Esophagus mucosa (tissue), 1 donor: ENCODE measurements at regions not wholly inside any gene's neighbourhood (a gene's known extent, or its start where the extent isn't known, plus 50 kb on each side); places are given as distances from the start of the nearest gene placed in this dataset.
"Not testable (repeated sequence)": the region's sequence is repeated elsewhere in the genome, so short reads cannot be mapped to it uniquely, and the experiment has no call there.

Source experiments
- ATAC-seq: fragments of 200-7000 bp; cut with Tn5 transposase; one replicate; pipeline ENCODE4 v1.9.1; 2020
- donor health status: DM: yes; HTN: yes; CAD: no.

DNA sequence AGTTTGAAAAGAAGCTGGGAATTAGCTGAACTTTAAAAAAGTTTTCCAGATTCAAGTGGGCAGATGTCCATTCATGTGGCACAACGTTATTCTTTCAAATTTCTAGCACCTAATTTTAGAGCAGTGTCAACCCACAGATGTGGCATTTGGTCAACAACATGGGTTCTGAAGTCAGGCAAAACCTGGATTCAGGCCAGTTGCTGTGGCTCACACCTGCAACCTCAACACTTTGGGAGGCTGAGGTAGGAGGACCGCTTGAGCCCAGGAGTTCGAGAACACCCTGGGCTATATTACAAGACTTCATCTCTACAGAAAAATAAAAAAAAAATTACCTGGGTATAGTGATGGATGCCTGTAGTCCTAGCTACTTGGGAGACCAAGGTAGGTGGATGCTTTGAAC, 380.2 kb upstream of the SALL1 start:
- no peak for ATAC-seq

DNA sequence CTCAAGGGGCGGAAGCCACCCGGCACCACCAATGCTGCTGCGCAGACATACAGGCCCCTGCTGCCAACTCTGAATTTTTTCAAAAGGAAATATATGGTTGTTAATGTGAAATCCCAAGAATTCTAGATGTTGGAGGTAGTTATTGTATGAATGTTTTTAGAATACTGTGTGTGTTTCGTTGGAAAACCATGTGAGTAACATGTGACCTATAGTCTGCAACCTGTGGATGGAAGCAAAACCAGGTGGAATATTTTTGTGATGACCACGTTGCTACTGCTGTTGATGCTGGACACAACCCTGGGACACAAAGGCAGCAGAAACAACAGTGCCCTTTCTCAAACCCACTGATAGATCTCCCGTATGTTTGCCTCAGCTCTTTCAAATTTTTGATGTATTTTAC, 376.3 kb upstream of the SALL1 start:
- no peak for ATAC-seq

DNA sequence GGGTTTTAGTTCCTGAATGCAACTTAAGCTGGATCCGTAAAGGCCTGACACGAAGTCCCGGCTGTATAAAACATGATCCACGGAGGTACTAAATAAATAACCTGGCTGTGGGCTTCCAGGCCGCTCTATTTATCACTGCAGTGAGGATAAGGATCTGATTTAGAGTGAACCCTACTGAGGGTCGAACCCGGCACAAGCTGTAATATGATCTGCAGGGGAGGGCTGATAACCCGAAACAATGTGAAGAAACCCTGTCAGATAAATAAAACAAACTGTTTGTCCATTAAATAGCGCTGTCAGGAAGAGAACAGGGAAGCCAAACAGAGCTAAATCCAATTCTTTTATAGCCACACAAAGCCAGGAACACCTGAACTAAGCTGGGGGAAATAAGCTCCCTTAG, 375.6 kb upstream of the SALL1 start:
- ATAC-seq: no peak

DNA sequence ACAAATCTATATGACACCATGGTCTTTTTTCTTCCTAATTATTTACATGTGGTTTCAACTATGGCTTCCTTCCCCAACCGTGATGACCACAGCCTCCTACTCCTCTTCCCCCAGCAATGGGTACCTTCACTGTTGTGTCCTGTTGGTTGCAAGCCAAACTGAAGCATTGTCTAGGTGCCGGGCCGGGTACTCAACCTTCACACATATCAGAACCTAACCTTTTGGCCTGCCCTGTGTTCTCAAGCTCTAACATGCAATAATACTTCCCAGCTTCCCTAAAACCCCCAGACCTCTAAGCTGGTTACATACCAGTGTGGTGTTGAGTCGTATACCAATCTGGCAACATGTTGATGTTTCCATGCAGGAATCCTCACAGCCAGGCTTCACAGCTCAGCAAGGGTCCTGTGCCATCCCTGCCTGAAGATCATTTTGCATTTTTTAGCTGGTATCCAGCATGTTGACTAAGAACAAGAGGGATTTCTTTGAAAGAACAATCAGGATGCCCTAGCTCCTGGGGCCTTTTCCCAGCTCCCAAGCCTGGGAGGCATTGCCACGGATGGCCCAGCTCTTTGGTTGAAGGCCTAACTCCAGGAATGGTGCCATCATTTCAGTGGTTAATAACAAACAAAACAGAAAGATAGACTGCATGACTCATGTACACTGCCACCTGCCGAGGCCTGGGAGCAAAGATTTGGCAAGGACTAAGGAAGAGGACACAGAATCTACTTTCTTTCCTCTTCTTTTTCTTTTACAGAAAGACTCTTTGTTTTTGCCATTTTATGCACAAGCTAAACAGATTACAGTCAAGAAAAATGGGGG, 373.7 kb upstream of the SALL1 start:
- no peak for ATAC-seq

DNA sequence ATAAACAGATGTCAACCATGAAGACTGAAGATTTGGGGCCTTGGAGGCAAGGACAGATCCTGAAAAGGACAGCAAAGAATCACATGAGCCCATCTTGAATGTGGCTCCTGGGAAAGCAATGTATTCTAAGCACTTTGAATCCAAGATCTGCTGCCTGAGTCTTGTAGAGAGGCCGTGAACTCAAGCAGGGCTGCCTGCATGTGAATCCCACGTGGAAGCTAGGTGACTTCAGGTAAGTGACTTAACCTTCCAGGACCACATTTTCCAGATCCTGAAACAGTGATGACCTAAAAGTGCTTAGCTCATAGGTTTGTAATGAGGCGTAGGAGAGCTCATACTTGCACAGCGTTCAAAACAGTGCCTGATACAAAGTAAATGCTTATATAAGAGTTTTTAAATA, 373.0 kb upstream of the SALL1 start:
- ATAC-seq: no peak

DNA sequence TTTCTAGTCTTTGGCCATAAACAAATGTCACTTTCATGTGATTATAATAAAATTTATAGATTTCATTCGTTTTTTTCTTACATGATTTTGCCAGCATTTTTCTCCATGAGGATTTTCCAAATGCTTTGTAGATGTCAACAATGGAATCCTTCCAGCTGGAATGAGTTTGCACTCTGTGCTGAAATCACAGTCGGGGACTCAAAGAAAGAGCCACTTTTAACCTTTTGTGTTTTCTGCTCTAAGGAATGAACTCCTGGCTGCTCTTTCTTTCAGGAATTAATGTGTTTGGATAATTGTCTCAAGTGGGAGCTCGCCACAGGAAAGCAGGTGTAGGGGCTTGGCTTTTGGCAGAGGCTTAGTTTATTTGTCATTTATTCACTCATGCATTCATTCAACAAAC, 372.3 kb upstream of the SALL1 start:
- no peak for ATAC-seq

DNA sequence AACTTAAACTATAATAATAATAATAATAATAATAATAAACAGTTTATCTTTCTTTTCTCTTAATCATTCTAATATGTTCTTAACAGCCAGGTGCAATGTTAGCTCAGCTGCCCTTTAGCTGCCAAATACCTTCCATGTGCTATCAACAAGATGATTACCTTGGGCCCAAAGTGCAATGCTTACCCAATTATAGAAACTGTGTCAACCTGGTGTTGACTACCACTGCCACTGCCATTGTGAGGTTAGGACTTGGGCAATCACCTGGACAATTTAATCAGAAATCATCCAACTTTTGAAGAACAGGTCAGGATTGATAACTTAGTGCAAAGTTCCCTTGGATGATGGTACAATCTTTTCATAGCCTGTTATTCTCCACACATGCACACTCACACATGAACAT, 371.8 kb upstream of the SALL1 start:
- no peak for ATAC-seq

DNA sequence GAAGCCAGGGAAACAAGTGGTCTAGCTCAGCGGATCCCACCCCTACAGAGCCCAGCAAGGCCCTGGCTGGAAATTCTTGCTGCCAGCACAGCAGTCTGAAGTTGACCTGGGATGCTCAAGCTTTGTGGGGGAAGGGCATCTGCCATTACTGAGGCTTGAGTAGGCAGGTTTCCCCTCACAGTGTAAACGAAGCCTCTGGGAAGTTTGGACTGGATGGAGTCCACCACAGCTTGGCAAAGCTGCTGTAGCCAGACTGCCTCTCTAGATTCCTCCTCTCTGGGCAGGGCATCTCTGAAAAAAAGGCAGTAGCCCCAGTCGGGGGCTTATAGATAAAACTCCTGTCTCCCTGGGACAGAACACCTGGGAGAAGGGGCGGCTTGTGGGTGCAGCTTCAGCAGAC, 365.9 kb upstream of the SALL1 start:
- ATAC-seq: not testable (repeated sequence)

DNA sequence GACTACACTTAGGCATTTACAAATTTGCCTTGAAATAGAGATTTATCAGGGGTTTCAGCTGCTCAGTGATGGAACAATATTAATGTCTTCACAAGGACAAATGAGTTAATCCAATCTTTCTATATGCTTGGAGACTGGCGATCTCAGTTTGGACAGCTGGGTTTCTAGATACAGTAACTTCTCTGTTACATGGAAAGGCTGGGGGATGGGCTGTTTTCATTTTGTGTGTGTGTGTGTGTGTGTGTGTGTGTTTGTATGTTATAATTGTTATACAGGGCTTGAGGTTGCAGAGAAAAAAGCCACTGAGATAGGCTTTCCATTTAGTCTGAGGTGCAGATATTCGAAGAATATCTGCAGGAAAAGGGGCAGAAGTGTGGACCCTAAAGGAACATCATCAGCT, 359.3 kb upstream of the SALL1 start:
- ATAC-seq: no peak

DNA sequence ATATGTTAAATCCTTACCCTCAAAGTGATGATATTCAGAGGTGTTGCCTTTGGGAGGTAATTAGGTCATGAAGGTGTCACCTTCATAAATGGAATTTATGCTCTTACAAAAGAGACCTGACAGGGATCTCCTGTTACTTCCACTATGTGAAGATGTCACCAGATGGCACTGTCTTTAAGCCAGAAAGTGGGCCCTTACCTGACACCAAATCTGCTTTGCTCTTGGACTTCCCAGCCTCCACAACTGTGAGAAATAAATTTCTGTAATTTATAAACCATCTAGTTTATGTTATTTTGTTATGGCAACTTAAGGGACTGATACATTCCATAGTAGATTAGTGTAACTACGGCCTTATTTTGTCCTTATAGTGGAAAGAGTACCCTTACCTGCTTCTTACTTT, 358.3 kb upstream of the SALL1 start:
- no peak for ATAC-seq

DNA sequence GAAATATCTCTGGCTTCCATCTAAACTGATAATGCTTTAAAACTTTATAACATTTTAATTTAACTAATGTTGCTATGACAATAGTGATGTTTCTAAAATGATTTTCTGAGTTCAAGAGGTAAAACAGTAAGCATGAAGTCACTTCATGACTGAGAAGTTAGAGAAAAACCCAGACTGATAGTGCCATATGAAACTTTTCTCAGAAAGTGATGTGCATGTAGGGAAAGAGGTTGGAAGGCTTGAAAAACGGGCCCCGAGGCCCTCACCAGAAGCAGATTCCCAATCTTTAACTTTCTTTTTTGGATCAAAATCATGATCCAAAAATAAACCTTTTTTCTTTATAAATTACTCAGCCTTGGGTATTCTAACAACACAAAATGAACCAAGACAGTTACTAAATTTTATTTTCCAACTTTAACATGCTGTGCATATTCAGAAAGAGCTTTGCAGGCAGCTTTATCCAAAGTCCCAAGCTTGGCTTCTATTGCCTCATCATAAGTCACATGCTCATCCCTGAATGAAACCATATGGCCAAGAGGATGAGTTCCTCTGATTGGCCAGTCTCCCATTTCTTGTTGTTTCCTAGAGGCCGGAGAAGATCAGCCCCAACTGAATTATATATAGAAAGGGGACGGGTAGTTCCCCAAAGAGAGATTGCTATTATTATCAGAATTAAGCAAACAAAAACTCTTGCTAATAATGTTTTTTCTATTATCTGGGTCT, 357.6 kb upstream of the SALL1 start:
- ATAC-seq: no peak

DNA sequence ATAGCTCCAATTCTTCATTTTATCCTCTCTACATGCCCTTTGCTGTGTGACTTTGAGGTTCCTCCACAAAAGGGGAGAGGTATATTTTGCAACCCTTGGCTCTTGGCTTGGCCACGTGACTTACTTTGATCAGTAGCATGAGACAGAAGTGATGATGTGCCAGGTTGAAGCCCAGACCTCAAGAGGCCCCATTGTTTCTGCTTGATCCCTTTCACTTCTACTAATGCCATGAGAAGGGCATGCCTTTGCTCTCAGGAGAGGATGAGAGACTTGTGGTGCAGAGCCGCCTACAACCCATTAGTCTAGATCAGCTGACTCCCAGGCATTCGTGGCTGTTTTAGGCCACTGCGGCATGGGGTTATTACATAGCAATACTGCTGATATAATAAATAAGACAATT, 356.2 kb upstream of the SALL1 start:
- ATAC-seq: no peak

DNA sequence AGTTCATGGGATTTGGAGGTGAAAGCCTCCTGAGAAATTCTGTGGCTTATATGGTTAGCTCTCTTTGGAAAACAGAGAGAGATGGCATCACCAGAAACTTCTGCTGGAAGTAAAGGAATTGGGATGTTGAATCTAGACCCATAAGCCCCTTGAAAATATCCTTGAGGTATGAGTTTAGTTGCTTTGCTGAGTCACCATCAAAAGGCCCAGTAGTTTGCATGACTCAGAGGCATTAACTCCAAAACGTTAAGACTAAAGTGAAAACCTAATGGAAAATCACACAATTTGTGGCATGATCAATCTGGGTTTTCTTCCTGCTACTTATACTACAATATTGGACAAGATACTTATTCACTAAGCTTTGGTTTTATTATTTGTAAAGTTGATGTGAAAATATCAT, 349.2 kb upstream of the SALL1 start:
- ATAC-seq: no peak

DNA sequence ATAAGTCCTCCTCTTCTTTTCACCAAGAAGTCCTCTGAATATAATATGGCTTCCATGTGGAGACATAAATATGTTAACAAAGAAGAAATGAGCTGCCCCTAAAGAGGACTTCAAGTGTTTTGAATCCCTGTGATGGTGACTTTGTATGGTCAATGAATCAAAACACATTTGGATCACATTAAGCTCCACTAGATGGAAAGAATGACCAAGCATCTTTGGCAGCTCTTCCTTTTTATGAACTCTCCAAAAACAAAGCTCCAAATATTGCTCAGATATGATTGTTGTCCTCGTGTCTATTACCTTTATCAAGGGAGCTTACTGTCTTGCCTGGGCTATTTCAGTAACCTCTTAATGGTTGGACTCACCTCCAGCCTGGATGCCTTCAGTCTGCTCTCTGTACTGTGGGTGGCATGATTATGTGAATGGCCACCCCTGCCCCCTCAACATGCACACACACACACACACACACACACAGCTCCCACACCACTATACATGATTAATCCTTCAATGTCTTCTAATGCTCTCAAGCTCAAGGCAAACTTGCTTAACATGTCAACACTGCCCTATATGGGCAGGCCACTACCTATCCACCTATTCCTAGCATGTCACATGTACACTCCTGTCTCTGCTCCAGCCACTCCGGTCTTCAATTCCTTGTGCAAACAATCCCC, 346.6 kb upstream of the SALL1 start:
- no peak for ATAC-seq

DNA sequence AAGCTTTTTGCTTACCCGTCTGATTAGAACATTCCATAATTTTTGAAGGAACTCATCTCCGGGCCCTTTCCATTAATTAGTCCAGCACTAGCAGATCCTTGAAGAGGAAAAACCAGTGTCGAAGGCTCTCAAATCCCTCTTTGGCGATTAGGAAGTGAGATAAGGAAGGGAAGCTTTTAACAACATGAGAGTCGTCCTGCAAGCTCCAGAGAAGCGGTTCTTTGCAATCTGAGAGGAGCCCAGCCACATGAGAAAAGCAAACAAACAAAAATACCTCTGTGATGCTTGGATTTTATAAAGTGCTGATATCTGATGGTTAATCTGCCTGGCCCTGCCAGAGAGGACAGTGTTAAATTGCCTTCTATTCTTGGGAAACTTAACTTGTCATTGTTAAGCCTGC, 339.8 kb upstream of the SALL1 start:
- ATAC-seq: no peak

DNA sequence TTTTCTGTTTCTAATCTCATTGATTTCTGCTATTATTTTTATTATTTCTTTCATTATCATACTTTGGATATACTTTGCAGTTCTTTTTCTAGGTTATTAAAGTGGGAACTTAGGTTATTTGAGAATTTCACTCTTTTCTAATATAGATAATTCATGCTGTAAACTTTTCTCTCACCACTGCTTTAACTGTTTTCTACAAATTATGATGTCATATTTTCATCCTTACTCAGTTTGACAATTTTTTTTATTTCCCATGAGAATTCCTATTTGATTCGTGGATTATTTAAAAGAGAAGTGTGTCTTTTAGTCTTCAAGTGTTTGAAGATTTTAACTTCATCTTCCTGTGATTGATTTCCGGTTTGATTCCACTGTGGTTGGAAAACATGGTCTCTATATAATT, 336.8 kb upstream of the SALL1 start:
- ATAC-seq: no peak

DNA sequence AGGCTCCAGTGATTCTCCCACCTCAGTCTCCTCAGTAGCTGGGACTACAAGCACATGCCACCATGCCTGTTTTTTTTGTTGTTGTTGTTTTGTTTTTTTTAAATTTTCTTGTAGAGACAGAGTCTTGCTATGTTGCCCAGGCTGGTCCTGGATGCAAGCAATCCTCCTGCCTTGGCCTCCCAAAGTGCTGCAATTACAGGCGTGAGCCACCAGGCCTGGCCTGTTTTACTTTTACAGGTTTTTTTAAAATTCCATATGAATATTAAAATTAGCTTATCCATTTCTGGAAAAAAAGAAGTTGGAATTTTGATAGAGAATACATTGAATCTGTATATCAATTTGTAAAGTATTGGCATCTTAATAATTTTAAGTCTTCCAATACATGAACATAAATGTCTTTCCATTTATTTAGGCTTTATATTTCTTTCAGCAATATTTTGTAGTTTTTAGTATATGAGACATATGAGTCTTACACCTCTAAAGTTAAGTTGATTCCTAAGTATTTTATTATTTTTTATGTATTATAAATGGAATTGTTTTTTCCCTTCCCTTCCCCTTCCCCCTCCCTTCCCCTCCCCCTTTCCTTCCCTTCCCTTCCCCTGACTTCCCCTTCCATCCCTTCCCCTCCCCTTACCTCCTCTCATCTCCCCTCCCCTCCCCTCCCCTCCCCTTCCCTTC, 323.5 kb upstream of the SALL1 start:
- ATAC-seq: no peak

DNA sequence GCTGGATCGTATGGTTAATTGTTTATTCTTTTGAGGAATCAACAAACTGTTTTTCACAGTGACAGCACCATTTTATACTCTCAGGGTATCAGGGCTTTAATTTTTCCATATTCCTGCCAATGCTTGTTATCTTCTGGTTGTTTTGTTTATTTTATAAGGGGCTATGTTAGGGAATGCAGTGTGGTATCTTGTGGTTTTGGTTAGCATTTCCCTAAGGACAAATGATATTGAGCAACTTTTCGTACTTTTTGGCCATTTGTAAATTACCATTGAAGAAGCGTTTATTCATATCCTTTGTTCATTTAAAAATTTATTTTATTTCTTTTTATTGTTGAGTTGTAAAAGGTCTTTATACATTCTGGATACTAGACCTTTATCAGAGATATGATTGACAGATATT, 322.0 kb upstream of the SALL1 start:
- ATAC-seq: no peak

DNA sequence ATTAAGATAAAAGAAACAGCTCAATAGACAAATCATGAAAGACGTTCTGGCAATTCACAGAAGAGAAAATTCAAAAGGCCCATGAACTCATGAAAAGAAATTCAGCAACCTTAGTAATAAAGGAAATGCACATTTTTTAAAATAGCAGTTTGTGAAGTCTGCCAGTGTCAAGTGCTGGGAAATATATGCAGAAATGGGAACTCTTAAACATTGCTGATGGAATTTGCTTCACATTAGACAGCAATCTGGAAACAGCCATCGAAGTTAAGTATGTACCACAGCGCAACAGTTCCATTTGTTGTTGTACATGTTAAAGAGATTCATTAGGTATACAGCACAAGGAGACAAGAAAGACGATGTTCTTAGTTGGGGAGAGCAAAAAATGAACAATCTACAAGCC, 319.4 kb upstream of the SALL1 start:
- no peak for ATAC-seq

DNA sequence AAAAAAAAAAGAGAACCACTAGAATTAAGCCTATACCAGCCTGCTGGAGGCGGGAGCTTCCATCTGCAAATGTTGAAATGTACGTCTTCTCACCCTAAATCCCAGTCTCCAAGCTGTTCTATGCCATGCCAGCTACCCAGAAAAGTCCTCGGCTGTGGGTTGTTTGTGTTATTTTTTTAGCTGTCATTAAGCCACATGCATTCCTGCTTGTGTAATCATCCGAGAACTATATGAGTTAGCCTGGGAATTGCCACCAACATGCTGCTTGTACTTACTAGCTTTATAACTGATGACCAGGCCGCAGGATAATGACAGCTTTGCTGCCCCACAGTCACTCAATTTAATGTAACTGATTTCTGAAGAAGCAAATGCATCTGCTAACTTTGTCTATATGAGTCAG, 313.9 kb upstream of the SALL1 start:
- no peak for ATAC-seq

DNA sequence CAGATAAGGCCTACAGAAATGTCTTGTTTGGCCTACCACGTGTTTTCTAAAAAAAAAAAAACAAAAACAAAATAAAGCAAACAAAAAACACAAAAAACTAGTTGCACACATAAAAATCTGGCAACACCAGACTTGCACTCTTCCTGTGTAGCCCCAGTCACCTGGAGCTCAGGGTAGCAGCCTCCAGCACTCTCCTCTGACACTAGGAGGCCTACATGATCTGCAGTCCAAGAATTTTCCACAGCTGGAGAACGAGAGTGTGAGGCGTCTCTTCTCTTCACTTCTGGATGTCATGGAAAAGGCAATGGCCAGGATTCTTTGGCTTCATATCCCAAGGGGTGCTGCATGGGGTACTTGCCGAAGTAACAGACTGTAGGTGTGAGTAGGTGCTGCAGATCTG, 310.2 kb upstream of the SALL1 start:
- ATAC-seq: no peak

DNA sequence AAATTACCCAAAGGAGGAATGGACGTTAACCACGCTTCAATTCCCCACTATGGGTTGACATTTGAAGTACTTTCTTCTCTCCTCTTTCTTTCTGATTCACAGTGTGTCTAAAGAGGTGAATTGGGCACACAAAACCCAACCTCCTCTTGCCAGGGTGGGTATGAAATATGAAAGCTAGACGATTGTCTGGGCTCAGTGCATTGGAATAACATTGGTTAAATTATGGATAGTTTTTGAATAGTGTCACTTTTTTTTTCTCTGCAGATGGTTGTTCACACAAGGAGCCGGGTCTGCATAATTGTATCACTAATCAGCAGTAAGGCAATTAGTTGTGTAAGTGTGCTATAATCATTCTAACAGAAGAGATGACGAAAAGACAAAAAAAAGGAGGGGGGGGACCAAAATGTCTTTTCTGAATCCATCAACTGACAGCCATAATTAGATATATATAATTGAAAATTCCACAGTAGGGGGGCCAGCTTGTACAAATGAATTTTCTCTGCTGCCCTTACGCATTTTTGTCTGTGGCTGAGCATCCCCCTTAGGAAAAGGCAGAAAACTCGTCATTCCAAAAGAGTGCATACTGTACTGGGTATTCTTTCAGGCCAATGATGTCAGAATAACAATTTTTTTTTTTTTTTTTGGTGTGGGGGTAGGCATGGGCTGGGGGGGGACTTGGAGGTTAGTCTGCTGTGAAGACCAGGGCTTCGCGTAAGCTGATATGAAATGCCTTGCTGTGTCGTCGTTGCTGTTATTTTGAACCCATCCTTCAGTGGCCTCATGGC, 307.5 kb upstream of the SALL1 start:
- no peak for ATAC-seq

DNA sequence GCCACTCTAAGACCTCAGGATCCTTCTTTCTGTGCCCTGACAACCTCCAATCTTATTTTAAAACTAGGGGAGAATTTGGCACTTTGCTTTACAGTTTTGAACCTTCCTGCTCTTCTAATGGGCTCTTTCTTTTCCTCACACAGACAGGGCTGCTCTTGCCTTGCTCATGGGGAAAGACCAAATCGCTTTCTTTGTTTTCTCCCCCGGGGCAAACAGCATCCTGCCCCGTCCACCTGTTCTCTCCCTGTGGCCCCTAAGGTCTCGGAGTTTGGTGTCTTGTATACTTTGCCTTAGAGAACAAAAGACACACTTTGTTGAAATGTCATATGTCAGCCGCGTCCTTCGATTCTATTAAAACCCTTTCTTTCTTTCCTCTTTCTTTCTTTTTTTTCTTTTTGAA, 306.7 kb upstream of the SALL1 start:
- no peak for ATAC-seq
